ENCODE measurements at regions not wholly inside any gene's neighbourhood (a gene's known extent, or its start where the extent isn't known, plus 50 kb on each side); places are given as distances from the start of the nearest gene placed in this dataset.

GRCh38 chr13:95502216-95502615 is 50.3 kb upstream of the CLDN10 start:
- no peak for DNase-seq

Measured in activated T-cell treated with anti-CD3 and anti-CD28 coated beads, Interleukin-2, amount 50 U/mL, for 1 hour (primary cell).